ENCODE measurements at regions not wholly inside any gene's neighbourhood (a gene's known extent, or its start where the extent isn't known, plus 50 kb on each side); places are given as distances from the start of the nearest gene placed in this dataset.
A peak's percentile ranks its signal among the peaks of the same experiment; 100 is the strongest.
"Not testable (repeated sequence)": the region's sequence is repeated elsewhere in the genome, so short reads cannot be mapped to it uniquely, and the experiment has no call there.

DNA sequence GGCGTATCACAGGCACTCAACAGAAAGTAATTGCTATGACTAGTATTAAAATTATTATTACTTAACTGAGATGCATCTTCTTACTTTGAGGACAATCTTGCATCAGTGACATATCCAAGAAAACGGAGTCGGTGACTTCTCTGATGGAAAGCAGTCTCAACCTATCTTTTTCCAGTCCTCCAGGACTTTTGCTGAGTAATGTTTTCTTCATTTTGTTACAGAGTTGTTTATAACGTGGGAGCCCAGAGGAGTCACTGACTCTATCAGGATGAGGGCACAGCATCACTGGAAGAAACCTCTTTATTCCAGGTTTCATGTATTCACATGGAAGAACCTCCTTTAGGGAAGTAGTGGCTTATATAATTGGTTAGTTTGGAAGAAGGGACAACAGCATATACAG, 51.5 kb upstream of the MELK start:
- DNase-seq: no peak

DNA sequence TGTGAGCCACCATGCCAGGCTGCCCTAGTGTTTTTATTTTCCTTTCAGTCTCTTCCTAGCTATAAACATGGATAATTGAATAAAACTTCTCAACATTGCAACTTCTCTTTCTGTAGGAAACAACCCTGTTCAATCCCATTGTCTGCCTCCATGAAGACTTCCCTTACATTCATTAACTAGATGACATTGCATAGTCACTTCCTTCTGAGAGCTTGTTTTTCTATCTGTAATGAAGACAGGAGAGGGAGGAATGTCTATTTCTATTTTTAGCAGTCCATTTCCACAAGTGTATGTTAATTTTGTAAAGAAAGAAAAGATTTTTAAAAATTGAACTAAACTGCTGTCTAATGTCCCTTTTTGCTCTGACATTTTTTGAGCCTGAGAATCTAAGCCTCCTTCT, 55.6 kb upstream of the MELK start:
- DNase-seq: no peak

- DNase-seq: no peak
These were observed 68.5 kb upstream of the MELK start for GRCh38 chr9:36504156-36504555.

DNA sequence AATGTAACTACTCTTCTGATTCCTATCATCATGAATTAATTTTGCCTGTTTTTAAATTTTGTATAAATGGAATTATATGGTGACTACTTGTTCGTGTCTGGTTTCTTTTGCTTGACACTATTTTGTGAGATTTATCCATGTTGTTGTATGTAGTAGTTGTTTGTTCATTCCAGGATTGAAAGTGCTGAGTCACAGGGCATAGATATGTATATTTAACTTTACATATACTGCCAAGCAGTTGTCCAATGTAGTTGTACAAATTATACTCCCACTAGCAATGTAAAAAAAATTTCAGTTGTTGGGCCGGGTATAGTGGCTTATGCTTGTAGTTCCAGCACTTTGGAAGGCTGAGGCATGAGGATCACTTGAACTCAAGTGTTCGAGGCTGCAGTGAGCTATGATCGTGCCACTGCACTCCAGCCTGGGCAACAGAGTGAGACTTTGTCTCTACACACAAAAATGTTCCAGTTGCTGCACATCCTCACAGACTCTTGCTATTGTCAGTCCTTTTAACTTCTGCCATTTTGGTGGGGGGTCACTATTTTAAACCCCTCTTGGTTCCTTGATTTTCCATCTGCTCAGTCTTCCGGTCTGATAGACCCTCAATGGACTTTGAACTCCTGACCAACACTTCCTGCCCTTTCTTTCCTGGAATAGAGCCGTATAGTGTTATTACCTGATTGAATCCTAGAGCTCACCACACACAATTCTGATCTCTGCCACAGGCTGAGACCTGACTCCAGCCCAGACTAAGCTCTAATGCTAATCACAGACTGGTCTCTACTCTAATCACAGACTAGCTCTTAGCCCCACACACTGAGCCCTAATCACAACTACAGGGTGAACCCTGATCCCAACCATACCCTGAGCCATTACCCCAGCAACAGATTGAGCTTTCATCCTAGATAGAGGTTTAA, 69.3 kb upstream of the MELK start:
- no peak for DNase-seq

DNA sequence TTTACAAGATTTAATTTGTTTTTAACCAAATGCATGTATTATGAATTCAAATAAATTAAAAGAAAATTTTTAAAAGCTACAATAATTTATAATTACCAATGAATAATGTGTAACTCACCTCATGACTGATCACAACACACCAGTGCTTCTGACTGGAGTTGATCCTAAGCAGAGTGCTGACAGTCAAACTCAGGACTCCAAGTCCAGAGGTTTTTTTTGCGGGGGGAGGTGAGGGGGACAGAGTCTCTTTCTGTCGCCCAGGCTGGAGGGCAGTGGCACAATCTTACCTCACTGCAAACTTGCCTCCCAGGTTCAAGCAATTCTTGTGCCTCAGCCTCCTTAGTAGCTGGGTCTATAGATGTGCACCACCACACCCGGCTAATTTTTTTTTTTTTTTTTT, 71.0 kb upstream of the MELK start:
- no peak for DNase-seq

- DNase-seq: not testable (repeated sequence)
These were observed 71.8 kb upstream of the MELK start for GRCh38 chr9:36500931-36501330.

DNA sequence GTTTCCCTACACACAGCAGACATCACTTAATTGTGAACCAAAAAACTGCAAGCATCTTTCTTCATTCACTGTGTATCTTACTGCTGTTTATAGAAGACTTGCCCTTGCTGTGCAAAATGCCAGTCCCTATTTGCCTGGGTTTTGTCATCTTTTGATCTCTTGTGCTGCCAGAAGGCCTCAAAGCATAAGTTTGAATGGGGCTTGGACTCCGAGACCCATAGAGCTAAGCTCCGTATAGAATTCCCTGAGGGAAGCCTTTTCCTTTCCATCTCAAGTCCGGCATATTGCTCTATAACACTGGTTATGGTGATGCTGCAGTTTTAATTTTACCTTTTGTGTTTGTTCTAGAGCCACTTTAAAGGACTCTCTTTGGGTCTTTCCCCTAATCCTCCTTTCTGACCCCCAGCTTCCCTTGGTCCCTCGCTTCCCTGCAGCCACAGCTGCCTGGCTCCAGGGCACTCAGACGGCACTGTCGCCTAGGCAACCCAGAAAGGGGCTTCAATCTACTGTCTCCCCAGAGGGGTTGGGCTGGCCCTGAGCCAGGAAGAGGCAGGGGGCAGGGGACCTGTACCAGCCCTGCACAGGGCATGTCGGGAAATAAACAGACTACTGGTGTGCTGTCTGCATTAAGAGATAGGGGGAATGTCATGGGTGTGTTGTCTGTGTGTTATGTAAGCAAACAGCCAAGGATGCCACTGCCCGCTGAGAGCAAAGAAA, 73.4 kb upstream of the MELK start:
- DNase-seq: no peak

DNA sequence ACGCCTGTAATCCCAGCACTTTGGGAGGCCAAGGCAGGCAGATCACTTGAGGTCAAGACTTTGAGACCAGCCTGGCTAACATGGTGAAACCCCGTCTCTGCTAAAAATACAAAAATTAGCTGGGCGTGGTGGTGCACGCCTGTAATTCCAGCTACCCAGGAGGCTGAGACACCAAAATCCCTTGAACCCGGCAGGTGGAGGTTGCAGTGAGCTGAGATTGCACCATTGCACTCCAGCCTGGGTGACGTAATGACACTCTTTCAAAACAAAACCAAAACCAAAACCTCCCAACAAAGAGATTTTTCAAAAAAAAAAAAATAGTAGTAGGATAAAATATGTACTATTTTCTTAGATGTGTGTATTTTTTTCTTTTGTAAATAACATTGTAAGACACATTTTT, 79.1 kb upstream of the MELK start:
- DNase-seq: peak; percentile 27

DNA sequence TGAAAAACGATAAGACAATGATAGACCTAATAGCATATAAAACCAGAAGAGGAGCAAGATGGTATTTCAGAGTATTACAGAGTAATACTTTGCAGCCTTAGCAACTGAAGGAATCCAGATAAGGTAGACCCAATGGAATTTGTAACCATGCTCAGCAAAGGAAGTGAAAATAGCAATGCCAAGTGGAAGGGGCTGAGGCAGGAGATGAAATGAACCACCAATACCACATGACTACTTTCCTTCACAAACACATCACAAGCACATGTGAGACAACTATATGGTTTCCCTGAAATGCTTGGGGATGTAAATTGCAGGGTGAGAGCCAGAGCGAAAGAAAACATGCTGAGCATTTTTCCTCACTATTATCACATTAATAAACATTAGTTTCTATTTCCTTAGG, 79.8 kb upstream of the MELK start:
- no peak for DNase-seq

DNA sequence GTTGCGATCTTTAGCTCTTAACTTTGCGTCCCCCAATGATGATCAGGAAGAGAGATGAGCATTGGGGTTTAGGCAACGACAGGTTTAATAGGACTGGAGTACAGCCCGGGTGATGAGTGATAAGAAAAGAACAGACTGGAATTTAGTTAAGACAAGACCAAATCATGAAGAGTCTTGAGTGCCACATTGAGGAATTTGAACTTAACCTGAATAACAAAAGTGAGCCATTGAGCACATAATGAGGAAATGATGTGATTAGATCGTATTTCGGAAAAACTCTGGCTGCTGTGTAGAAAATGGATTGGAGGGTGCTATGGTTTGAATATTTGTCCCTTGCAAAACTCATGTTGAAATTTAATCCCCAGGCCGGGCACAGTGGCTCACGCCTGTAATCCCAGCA, 83.2 kb upstream of the MELK start:
- no peak for DNase-seq

- peak; percentile 24 for DNase-seq
These were observed 84.3 kb upstream of the MELK start for GRCh38 chr9:36488389-36488756.

DNA sequence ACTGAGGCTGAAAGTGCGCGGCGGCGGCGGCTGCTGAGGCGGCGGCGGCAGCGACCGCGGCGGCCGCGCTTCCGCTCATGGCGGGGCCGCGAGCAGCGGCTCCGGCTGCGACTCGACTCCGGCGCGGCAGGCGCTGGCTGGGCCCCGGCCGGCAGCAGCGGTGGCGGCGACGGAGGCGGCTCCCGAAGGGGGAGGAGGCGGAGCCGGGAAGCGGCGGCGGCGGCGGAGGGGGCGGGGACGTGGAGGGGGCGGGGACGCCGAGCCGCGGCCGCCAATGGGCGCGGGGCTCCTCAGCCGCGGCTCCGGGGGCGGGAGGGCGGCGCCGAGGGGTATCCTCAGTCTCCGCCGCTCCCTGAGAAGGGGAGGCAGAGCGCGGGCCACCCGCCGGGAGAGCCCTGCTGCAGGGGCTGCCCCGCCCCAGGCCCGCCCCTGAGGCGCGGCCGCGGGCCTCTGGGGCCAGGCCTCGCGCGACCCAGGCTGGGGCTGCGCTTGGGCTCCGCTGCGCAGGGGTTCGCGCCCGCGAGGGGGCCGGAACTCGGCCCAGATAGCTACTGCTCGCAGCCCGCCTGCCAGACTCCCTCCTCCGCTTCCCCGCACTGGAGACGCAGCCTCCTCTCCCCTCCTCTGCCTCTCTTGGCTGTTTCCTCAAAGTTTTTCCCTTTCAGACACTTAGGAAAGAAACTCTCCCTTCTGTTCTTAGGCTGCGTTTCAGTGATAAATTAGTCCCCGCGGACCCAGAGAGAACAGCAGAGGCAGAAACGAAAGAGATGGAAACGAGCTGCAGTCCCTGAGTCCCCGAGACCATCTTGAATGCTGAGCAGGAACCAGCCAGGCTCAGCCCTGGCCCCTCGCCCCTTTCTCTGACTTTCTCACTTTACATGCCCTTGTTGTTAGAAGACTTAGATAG, 85.0 kb upstream of the MELK start:
- peak; percentile 92 for DNase-seq

- peak; percentile 61 for DNase-seq
These were observed 85.7 kb upstream of the MELK start for GRCh38 chr9:36486933-36487481.

- DNase-seq: peak; percentile 20
These were observed 86.3 kb upstream of the MELK start for GRCh38 chr9:36486329-36486932.

DNA sequence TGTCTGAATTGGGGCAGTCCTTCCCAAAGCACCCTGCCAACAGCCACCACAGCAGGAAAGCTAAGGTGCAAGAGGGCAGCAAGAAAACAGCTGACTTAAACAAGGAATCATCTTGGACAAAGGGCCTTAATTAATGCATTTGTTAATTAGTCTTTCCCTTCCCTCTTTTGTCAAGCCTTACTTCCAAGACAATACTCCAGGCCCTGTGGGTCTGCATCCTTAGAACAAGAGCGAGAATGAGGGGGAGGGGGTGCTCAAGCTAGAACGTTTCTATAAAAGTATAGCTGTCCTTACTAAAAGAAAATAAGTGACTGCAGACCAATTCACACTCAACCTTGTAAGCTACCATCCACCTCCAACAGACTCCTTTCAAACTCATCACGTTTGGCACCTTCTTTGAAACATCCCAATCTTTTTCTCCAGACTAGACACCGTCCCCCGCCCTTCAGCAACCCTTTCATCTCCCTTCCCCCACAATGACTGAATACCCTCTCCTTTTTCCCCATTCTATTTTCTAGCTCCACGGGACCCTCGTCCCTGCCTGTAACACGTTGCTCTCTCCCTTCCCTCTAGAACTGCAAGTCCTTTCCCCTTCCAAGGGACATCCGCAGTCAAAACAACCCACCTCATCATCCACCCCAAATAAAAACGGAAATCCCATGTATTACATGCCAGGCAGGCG, 85.7 kb upstream of the RNF38 start:
- DNase-seq: no peak

GRCh38 chr9:36484124-36484523, 84.1 kb upstream of the RNF38 start:
- no peak for DNase-seq

GRCh38 chr9:36479101-36479500, 79.0 kb upstream of the RNF38 start:
- DNase-seq: no peak

GRCh38 chr9:36471359-36471758, 71.3 kb upstream of the RNF38 start:
- no peak for DNase-seq

DNA sequence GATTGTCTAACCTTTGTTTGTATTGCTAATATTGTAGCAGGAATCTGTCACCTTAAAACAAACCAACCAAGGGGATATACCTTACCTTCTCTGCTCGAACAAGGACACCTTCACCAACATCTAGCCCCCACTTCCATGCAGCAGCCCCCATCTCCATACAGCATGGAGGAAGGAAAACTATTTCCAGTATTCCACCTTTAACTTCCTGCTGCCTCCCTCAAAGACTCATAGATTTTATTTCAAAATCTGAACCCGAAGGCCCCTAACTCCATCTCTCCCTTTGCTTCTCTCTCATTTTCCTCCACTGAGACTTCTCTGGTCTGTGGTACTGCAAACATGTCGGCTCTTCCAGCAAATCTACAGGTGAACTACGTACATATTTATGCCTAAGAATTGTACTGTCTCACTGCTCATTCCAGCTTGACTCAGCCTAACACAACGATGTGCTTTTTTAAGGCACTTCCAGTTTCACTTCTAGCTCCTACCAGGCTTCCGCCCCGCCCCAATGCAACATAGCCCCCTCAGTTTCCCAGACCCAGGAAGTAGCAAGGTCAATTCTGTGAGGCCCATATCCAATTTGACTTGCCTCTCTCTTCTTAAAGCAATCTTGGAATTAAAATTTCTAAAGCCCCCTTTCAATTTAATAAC, 70.7 kb upstream of the RNF38 start:
- DNase-seq: peak; percentile 65

- DNase-seq: no peak
These were observed 63.4 kb upstream of the RNF38 start for GRCh38 chr9:36463467-36463866.

DNA sequence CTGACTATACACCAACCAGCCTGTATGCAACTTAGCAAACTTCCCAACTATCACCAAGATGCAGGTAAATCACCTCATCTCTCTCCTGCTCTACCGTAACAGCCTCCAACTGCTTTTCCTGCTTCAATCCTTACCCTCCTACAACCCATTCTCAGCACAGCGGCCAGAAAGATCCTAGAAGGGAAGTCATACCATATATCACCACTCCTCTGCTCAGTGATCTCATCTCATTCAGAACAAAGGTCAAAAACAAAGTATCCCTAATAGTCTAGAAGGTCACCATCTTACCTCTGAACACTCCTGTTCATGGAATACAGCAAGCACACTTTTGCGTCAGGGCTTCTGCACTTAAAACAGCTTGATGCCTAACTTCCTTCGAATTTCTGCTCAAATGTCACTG, 62.2 kb upstream of the RNF38 start:
- no peak for DNase-seq

Data from activated naive CD4-positive, alpha-beta T cell treated with Interleukin-2 at 50 U/mL for 16 hours (primary cell).